ENCODE measurements at regions not wholly inside any gene's neighbourhood (a gene's known extent, or its start where the extent isn't known, plus 50 kb on each side); places are given as distances from the start of the nearest gene placed in this dataset.
"Not testable (repeated sequence)": the region's sequence is repeated elsewhere in the genome, so short reads cannot be mapped to it uniquely, and the experiment has no call there.

DNA sequence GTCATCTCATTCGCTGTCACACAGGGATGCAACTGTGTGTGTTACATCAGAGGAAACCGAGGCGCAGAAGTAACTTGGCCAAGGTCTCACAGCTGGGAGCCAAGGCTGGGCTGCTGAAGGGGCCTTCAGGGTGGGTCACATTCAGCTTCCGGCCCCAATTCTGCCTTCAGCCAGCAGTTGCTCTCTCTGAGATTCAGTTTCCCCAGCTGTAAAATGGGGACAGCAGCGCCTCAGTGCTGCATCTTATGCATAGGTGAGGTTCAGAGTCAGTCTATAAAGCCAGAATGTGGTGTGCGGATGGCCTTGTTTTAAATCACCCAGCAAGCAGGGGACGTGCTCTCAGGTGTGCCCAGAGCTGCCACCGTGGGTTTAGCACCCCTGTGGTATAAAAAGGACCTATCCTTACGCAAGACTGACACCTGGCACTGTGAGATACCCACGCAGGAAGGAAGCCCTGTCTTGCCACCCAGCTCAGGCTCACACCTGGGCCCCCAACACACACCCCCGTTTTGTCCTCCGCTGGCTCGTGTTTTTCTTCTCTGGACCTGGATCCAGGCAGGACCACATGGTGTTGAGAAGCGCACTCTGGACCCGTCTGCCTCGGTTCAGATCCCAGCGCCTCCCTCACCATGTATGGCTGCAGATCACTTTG is 94.6 kb upstream of the GSE1 start:
- no peaks in the 10 kb centered on the region for H4K20me1 ChIP-seq (ENCODE audit: insufficient read depth)
- no peak overlapping the region for H2AFZ ChIP-seq (ENCODE audit: low read depth, low read length)
- TF ChIP-seq, protein P1, sequence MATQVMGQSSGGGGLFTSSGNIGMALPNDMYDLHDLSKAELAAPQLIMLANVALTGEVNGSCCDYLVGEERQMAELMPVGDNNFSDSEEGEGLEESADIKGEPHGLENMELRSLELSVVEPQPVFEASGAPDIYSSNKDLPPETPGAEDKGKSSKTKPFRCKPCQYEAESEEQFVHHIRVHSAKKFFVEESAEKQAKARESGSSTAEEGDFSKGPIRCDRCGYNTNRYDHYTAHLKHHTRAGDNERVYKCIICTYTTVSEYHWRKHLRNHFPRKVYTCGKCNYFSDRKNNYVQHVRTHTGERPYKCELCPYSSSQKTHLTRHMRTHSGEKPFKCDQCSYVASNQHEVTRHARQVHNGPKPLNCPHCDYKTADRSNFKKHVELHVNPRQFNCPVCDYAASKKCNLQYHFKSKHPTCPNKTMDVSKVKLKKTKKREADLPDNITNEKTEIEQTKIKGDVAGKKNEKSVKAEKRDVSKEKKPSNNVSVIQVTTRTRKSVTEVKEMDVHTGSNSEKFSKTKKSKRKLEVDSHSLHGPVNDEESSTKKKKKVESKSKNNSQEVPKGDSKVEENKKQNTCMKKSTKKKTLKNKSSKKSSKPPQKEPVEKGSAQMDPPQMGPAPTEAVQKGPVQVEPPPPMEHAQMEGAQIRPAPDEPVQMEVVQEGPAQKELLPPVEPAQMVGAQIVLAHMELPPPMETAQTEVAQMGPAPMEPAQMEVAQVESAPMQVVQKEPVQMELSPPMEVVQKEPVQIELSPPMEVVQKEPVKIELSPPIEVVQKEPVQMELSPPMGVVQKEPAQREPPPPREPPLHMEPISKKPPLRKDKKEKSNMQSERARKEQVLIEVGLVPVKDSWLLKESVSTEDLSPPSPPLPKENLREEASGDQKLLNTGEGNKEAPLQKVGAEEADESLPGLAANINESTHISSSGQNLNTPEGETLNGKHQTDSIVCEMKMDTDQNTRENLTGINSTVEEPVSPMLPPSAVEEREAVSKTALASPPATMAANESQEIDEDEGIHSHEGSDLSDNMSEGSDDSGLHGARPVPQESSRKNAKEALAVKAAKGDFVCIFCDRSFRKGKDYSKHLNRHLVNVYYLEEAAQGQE (IDR thresholded peaks at IDR 0.05; ENCODE audit: borderline replicate concordance) = no peak
- TF ChIP-seq TAF1 (IDR thresholded peaks at IDR 0.05; ENCODE audit: low read depth) (no peak), RAD21 (conservative IDR thresholded peaks at IDR 0.05) (no peak), EZH2 (IDR thresholded peaks at IDR 0.05; ENCODE audit: borderline replicate concordance, insufficient read depth, low read length, poor library complexity, severe bottlenecking) (no peak), POLR2AphosphoS5 (IDR thresholded peaks at IDR 0.05) (no peak), CTCF (IDR thresholded peaks at IDR 0.05; ENCODE audit: poor library complexity, severe bottlenecking) (no peak), MXI1 (conservative IDR thresholded peaks at IDR 0.05; ENCODE audit: poor library complexity, severe bottlenecking) (no peak), EP300 (conservative IDR thresholded peaks at IDR 0.05; ENCODE audit: poor library complexity, severe bottlenecking) (no peak), SMC3 (conservative IDR thresholded peaks at IDR 0.05; ENCODE audit: poor library complexity) (no peak)

GRCh38 chr16:85519050-85519440 is 94.1 kb upstream of the GSE1 start:
- H3K4me3 ChIP-seq (ENCODE audit: low read length); H2AFZ ChIP-seq (ENCODE audit: low read depth, low read length); H3K4me2 ChIP-seq (ENCODE audit: low read length); H3K36me3 ChIP-seq (ENCODE audit: insufficient read depth, low read length); H3K79me2 ChIP-seq (replicated peaks; ENCODE audit: insufficient read depth, low read length); H3K9me2 ChIP-seq (ENCODE audit: insufficient read depth, low read length); H3F3A ChIP-seq (ENCODE audit: insufficient read depth, low read length, poor library complexity, severe bottlenecking); H3K27me3 ChIP-seq (ENCODE audit: insufficient read depth, low read depth, low read length); H3K9ac ChIP-seq (ENCODE audit: low read length); H4K20me1 ChIP-seq (ENCODE audit: insufficient read depth); H3K27ac ChIP-seq (ENCODE audit: low read length); H3K9me3 ChIP-seq (ENCODE audit: low read length): not testable (repeated sequence)

More for the DNA sequence above, 94.6 kb upstream of the GSE1 start:
- H3K79me2 ChIP-seq (replicated peaks; ENCODE audit: insufficient read depth, low read length) = no peaks in the 10 kb centered on the region
- no peak overlapping the region for H3K4me3 ChIP-seq (ENCODE audit: low read length)
- no peaks in the 10 kb centered on the region for H3K27me3 ChIP-seq (ENCODE audit: insufficient read depth, low read depth, low read length)
- H3K9me3 ChIP-seq (ENCODE audit: low read length) = no peaks in the 10 kb centered on the region
- H3K27ac ChIP-seq (ENCODE audit: low read length) = no peak overlapping the region
- H3K4me2 ChIP-seq (ENCODE audit: low read length) = no peak overlapping the region
- H3K9ac ChIP-seq (ENCODE audit: low read length) = no peak overlapping the region
- no peaks in the 10 kb centered on the region for H3F3A ChIP-seq (ENCODE audit: insufficient read depth, low read length, poor library complexity, severe bottlenecking)
- H3K36me3 ChIP-seq (ENCODE audit: insufficient read depth, low read length) = no peaks in the 10 kb centered on the region
- no peaks in the 10 kb centered on the region for H3K9me2 ChIP-seq (ENCODE audit: insufficient read depth, low read length)
